Right atrium auricular region (tissue), 2 donors: ENCODE measurements at regions not wholly inside any gene's neighbourhood (a gene's known extent, or its start where the extent isn't known, plus 50 kb on each side); places are given as distances from the start of the nearest gene placed in this dataset.

Experiments
- DNase-seq: peaks from one replicate; pipeline ENCODE4 v3.0.0-alpha.2; 2019; ENCODE audit warnings: low spot score
- H3K27ac ChIP-seq, 2 donors: fragments of 200-600 bp; sonication (generic); 1 replicate in 1 of 2; 2 replicates in 1 of 2; pipeline ENCODE4 v1.5.1; 2016 to 2019
- H3K27me3 ChIP-seq, 2 donors: fragments of 200-600 bp; sonication (generic); one replicate each; pipeline versions ENCODE4 v1.5.1 to v1.6.0; 2017 to 2019
- H3K36me3 ChIP-seq: fragments of 200-600 bp; sonication (generic); one replicate; pipeline ENCODE4 v1.5.1; 2016
- H3K4me1 ChIP-seq, 2 donors: fragments of 200-600 bp; sonication (generic); one replicate each; pipeline versions ENCODE4 v1.5.1 to v1.6.0; 2017 to 2019
- H3K4me3 ChIP-seq, 2 donors: fragments of 200-600 bp; sonication (generic); 1 replicate in 1 of 2; 2 replicates in 1 of 2; pipeline ENCODE4 v1.5.1; 2017 to 2019; ENCODE audit warnings: mild to moderate bottlenecking in 1 of 2, moderate library complexity in 1 of 2
- H3K9me3 ChIP-seq, 2 donors: fragments of 200-600 bp; sonication (generic); one replicate each; pipeline ENCODE4 v1.5.1; 2019
- CTCF ChIP-seq, 2 donors: fragments of 200-600 bp; sonication (generic); IDR thresholded peaks; one replicate each; pipeline ENCODE4 v1.5.1; 2019; ENCODE audit warnings: antibody characterized with exemption in 2 of 2

DNA sequence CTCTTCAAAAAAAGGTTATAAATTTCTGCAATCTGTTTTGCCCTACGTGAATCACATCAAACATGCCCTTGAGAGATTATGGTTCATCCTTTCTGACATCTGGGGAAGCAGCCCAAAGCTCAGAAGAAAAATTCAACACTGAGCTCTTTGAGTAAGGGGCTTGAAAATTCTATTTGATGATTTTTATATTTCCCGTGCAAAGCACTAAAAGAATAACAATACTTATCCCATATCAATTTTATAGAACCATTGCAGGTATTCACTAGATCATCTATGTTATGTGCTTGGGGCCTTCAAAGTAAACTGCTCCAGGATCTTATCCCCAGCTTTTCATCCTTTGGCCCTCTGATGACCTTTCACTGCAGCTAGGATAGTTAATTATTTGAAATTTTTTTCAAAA is 966.9 kb upstream of the CNTN5 start:
- DNase-seq = no peak
- TF ChIP-seq CTCF (IDR thresholded peaks at IDR 0.05) = no peak
- Histone ChIP-seq H3K9me3 (no peaks in the 10 kb centered on the region), H3K4me1 (no peaks in the 10 kb centered on the region), H3K4me3 (no peak overlapping the region), H3K27ac (no peak overlapping the region), H3K36me3 (no peaks in the 10 kb centered on the region), H3K27me3 (no peaks in the 10 kb centered on the region)

DNA sequence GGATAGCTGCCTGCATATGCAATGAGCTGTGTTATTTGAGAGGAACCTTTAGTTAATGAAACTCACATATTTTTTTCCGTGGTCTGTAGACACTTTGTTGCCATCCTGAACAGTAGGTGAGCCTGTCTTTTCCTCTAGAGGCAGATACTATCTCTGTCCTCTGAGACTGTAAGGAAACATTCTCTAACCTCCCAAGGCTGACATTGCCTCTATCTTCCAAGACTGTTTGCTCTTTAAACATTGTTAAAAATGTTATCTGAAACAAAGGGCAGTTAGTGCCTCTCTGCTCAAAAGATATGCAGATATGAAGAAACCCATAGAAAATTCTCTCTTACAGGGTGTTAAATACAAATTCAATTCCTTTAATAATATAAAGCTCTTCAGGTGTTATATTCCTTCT is 963.8 kb upstream of the CNTN5 start:
- no peaks in the 10 kb centered on the region for H3K9me3 ChIP-seq
- TF ChIP-seq CTCF (IDR thresholded peaks at IDR 0.05) = no peak
- no peaks in the 10 kb centered on the region for H3K27me3 ChIP-seq
- H3K4me3 ChIP-seq = no peak overlapping the region
- no peaks in the 10 kb centered on the region for H3K36me3 ChIP-seq
- no peak overlapping the region for H3K27ac ChIP-seq
- H3K4me1 ChIP-seq = no peaks in the 10 kb centered on the region
- DNase-seq = no peak

DNA sequence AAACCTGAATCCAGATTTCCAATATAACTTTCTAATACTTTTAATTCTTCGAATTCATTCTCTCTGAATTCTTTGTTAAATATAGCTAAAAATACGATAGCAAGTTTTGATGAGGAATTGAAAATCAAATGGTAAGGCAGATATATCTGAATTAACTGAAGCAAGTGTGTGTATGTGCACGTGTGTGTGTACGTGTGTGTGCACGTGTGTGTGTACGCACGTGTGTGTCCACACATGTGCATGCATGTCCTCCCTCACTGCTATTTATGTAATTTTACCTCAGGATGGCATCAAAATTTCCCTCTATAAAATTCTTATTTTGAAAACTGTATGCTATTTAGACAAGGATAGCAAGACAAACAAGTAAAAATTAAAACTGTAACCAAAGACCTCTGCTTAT is 961.3 kb upstream of the CNTN5 start:
- Histone ChIP-seq H3K27ac (no peak overlapping the region), H3K27me3 (no peaks in the 10 kb centered on the region), H3K36me3 (no peaks in the 10 kb centered on the region), H3K4me3 (no peak overlapping the region), H3K4me1 (no peaks in the 10 kb centered on the region), H3K9me3 (no peaks in the 10 kb centered on the region)
- DNase-seq = no peak
- TF ChIP-seq CTCF (IDR thresholded peaks at IDR 0.05) = no peak

- H3K27ac ChIP-seq = no peak overlapping the region
- TF ChIP-seq CTCF (IDR thresholded peaks at IDR 0.05) = no peak
- no peak for DNase-seq
- H3K27me3 ChIP-seq = no peaks in the 10 kb centered on the region
- H3K36me3 ChIP-seq = no peaks in the 10 kb centered on the region
- H3K4me3 ChIP-seq = no peak overlapping the region
- no peaks in the 10 kb centered on the region for H3K4me1 ChIP-seq
- H3K9me3 ChIP-seq = no peaks in the 10 kb centered on the region
Measured at GRCh38 chr11:98060759-98061158, 960.0 kb upstream of the CNTN5 start.

- H3K4me3 ChIP-seq = no peak overlapping the region
- TF ChIP-seq CTCF (IDR thresholded peaks at IDR 0.05) = no peak
Measured at GRCh38 chr11:98061858-98062257, 958.9 kb upstream of the CNTN5 start.

GRCh38 chr11:98062714-98063113 is 958.0 kb upstream of the CNTN5 start:
- Histone ChIP-seq H3K9me3 (no peaks in the 10 kb centered on the region), H3K27me3 (no peaks in the 10 kb centered on the region), H3K27ac (no peak overlapping the region), H3K36me3 (no peaks in the 10 kb centered on the region), H3K4me1 (no peaks in the 10 kb centered on the region), H3K4me3 (no peak overlapping the region)
- TF ChIP-seq CTCF (IDR thresholded peaks at IDR 0.05) = no peak
- DNase-seq = no peak

More at GRCh38 chr11:98061858-98062257, 958.9 kb upstream of the CNTN5 start:
- no peaks in the 10 kb centered on the region for H3K9me3 ChIP-seq
- DNase-seq = no peak
- no peaks in the 10 kb centered on the region for H3K27me3 ChIP-seq
- no peaks in the 10 kb centered on the region for H3K36me3 ChIP-seq
- no peak overlapping the region for H3K27ac ChIP-seq
- no peaks in the 10 kb centered on the region for H3K4me1 ChIP-seq
